Neuronal stem cell (in vitro differentiated cells): ENCODE measurements at regions not wholly inside any gene's neighbourhood (a gene's known extent, or its start where the extent isn't known, plus 50 kb on each side); places are given as distances from the start of the nearest gene placed in this dataset.

Source experiments
- DNase-seq: peaks from one replicate; pipeline ENCODE4 v3.0.0-alpha.2; 2013; ENCODE audit warnings: low spot score
- H2AFZ ChIP-seq: one replicate; pipeline ENCODE4 v1.6.1; 2013; ENCODE audit warnings: mild to moderate bottlenecking, low read length, inconsistent platforms
- H2AK5ac ChIP-seq: 2 replicates; pipeline ENCODE4 v1.6.1; 2013; ENCODE audit warnings: low read depth, mild to moderate bottlenecking, inconsistent platforms, low read length, moderate library complexity, mixed read lengths
- H2BK120ac ChIP-seq: 2 replicates; pipeline ENCODE4 v1.6.1; 2013; ENCODE audit warnings: low read depth, mild to moderate bottlenecking, inconsistent platforms, low read length, moderate library complexity, mixed read lengths
- H2BK12ac ChIP-seq: one replicate; pipeline ENCODE4 v1.6.1; 2013; ENCODE audit warnings: low read length, inconsistent platforms
- H2BK15ac ChIP-seq: 2 replicates; pipeline ENCODE4 v1.6.1; 2013; ENCODE audit warnings: mild to moderate bottlenecking, low read length, inconsistent platforms, mixed read lengths
- H2BK5ac ChIP-seq: one replicate; pipeline ENCODE4 v1.6.1; 2013; ENCODE audit warnings: inconsistent platforms, mild to moderate bottlenecking, low read length, moderate library complexity
- H3K14ac ChIP-seq: one replicate; pipeline ENCODE4 v1.6.1; 2013; ENCODE audit warnings: low read length, inconsistent platforms
- H3K18ac ChIP-seq: 2 replicates; pipeline ENCODE4 v1.6.1; 2013; ENCODE audit warnings: low read length, inconsistent platforms
- H3K23ac ChIP-seq: 2 replicates; pipeline ENCODE4 v1.6.1; 2013; ENCODE audit warnings: low read depth, mild to moderate bottlenecking, mixed read lengths, low read length, inconsistent platforms; ENCODE audit not compliant: poor library complexity
- H3K27ac ChIP-seq: replicated peaks from 3 replicates; pipeline ENCODE4 v1.5.1; 2013; ENCODE audit warnings: low read length, inconsistent platforms
- H3K27me3 ChIP-seq, 3 experiments: 2 replicates each; pipeline ENCODE4 v1.6.1; 2013; ENCODE audit warnings: low read length in 3 of 3, mild to moderate bottlenecking in 2 of 3, inconsistent platforms in 1 of 3, low read depth in 1 of 3, mixed read lengths in 1 of 3, moderate library complexity in 1 of 3; ENCODE audit not compliant: control insufficient read depth in 3 of 3, insufficient read depth in 3 of 3
- H3K36me3 ChIP-seq, 2 donors: replicated peaks in 1 of 2; 2 replicates each; pipeline ENCODE4 v1.6.1; 2013; ENCODE audit warnings: low read length in 2 of 2; ENCODE audit not compliant: control insufficient read depth in 2 of 2, insufficient read depth in 2 of 2
- H3K4ac ChIP-seq: 2 replicates; pipeline ENCODE4 v1.6.1; 2013; ENCODE audit warnings: inconsistent platforms, mild to moderate bottlenecking, low read length, moderate library complexity
- H3K4me1 ChIP-seq, 2 donors: 1 replicate in 1 of 2; 2 replicates in 1 of 2; pipeline ENCODE4 v1.6.1; 2013; ENCODE audit warnings: low read length in 2 of 2, low read depth in 1 of 2; ENCODE audit not compliant: control insufficient read depth in 2 of 2, insufficient read depth in 1 of 2
- H3K4me2 ChIP-seq: one replicate; pipeline ENCODE4 v1.6.1; 2013; ENCODE audit warnings: mild to moderate bottlenecking, low read length, inconsistent platforms; ENCODE audit not compliant: insufficient read depth, poor library complexity, severe bottlenecking
- H3K4me3 ChIP-seq, 2 donors: 2 replicates each; pipeline ENCODE4 v1.5.1; 2013; ENCODE audit warnings: low read length in 2 of 2, mild to moderate bottlenecking in 2 of 2, inconsistent platforms in 1 of 2, moderate library complexity in 1 of 2
- H3K79me1 ChIP-seq: one replicate; pipeline ENCODE4 v1.6.1; 2013; ENCODE audit warnings: low read depth, mild to moderate bottlenecking, inconsistent platforms, low read length, moderate library complexity
- H3K9ac ChIP-seq: one replicate; pipeline ENCODE4 v1.6.1; 2013; ENCODE audit warnings: mild to moderate bottlenecking, low read depth, low read length, inconsistent platforms; ENCODE audit not compliant: poor library complexity
- H3K9me3 ChIP-seq, 2 donors: replicated peaks in 1 of 2; 2 replicates each; pipeline versions ENCODE3 to v1.6.1; 2013; ENCODE audit warnings: low read length in 2 of 2, mild to moderate bottlenecking in 2 of 2, inconsistent platforms in 1 of 2, low read depth in 1 of 2, mixed read lengths in 1 of 2, moderate library complexity in 1 of 2; ENCODE audit not compliant: control insufficient read depth in 2 of 2, insufficient read depth in 1 of 2
- H4K8ac ChIP-seq: one replicate; pipeline ENCODE4 v1.6.1; 2013; ENCODE audit warnings: low read depth, mild to moderate bottlenecking, inconsistent platforms, low read length, moderate library complexity
- H4K91ac ChIP-seq: one replicate; pipeline ENCODE4 v1.6.1; 2013; ENCODE audit warnings: low read length, low read depth, mild to moderate bottlenecking, inconsistent platforms; ENCODE audit not compliant: poor library complexity
- WGBS, 2 donors: extraction: QIAGEN DNeasy Blood & Tissue Kit; methylation state at CpG; one replicate each; pipeline ENCODE4 v1.1.7; 2013; ENCODE audit warnings: missing lambda C conversion rate in 2 of 2, mixed read lengths in 1 of 2; ENCODE audit not compliant: insufficient read length in 2 of 2, insufficient replicate concordance in 1 of 2; ENCODE audit errors: extremely low coverage in 2 of 2; 5-methylcytosine and 5-hydroxymethylcytosine counted together

- no peak overlapping the region for H3K4me2 ChIP-seq
- peaks cover 0 to 3% (median 0%) of the 10 kb centered on the region in 3 experiments for H3K27me3 ChIP-seq
- H2BK120ac ChIP-seq, result no peak overlapping the region
- no peak overlapping the region for H4K8ac ChIP-seq
- no peak overlapping the region for H4K91ac ChIP-seq
- H3K9ac ChIP-seq, result no peak overlapping the region
- no peaks in the 10 kb centered on the region for H3K79me1 ChIP-seq
- no peak overlapping the region for H2BK15ac ChIP-seq
- no peaks in the 10 kb centered on the region for H3K36me3 ChIP-seq
- H2AFZ ChIP-seq, result no peak overlapping the region
- no peak overlapping the region for H3K27ac ChIP-seq
- H3K18ac ChIP-seq, result no peak overlapping the region
- no peak overlapping the region for H3K4ac ChIP-seq
- H2BK5ac ChIP-seq, result no peak overlapping the region
- no peaks in the 10 kb centered on the region for H3K4me1 ChIP-seq
- H3K4me3 ChIP-seq, result no peak overlapping the region
- H3K23ac ChIP-seq, result no peak overlapping the region
- WGBS, 2 donors, result no CpG with 5 or more reads among the region's 3 CpGs
- no peak for DNase-seq
- no peak overlapping the region for H2BK12ac ChIP-seq
- H3K9me3 ChIP-seq, result no peaks in the 10 kb centered on the region
- H3K14ac ChIP-seq, result no peak overlapping the region
- no peak overlapping the region for H2AK5ac ChIP-seq
Observed at GRCh38 chr2:104975371-104975770, 62.5 kb upstream of the MRPS9 start.

- H2BK15ac ChIP-seq, result no peak overlapping the region
- no peaks in the 10 kb centered on the region for H3K36me3 ChIP-seq
- no peak overlapping the region for H3K14ac ChIP-seq
Observed at GRCh38 chr2:104975851-104976250, 62.0 kb upstream of the MRPS9 start.

GRCh38 chr2:104976603-104977120 is 61.2 kb upstream of the MRPS9 start:
- H3K18ac ChIP-seq, result peak overlapping the region; percentile 22
- peaks cover 0 to 5% (median 0%) of the 10 kb centered on the region in 3 experiments for H3K27me3 ChIP-seq
- H3K4me2 ChIP-seq, result no peak overlapping the region
- WGBS, 2 donors, result no CpG with 5 or more reads among the region's 4 CpGs
- no peak overlapping the region for H3K4me3 ChIP-seq
- H2BK15ac ChIP-seq, result no peak overlapping the region
- no peak overlapping the region for H3K14ac ChIP-seq
- no peak for DNase-seq
- H3K23ac ChIP-seq, result no peak overlapping the region
- H4K8ac ChIP-seq, result no peak overlapping the region
- no peak overlapping the region for H3K27ac ChIP-seq
- H4K91ac ChIP-seq, result no peak overlapping the region
- no peak overlapping the region for H2AK5ac ChIP-seq
- H2BK120ac ChIP-seq, result no peak overlapping the region
- no peak overlapping the region for H3K4ac ChIP-seq
- no peaks in the 10 kb centered on the region for H3K36me3 ChIP-seq
- H2BK5ac ChIP-seq, result no peak overlapping the region
- H3K4me1 ChIP-seq, result no peaks in the 10 kb centered on the region
- peak overlapping the region; percentile 71 for H2AFZ ChIP-seq
- H2BK12ac ChIP-seq, result no peak overlapping the region
- no peaks in the 10 kb centered on the region for H3K9me3 ChIP-seq
- H3K9ac ChIP-seq, result no peak overlapping the region
- H3K79me1 ChIP-seq, result no peaks in the 10 kb centered on the region

More at GRCh38 chr2:104975851-104976250, 62.0 kb upstream of the MRPS9 start:
- Histone ChIP-seq H2AFZ (no peak overlapping the region), H3K4me2 (no peak overlapping the region), H4K91ac (no peak overlapping the region), H3K4me1 (no peaks in the 10 kb centered on the region), H3K4ac (no peak overlapping the region), H3K79me1 (no peaks in the 10 kb centered on the region), H3K23ac (no peak overlapping the region), H3K9ac (no peak overlapping the region), H3K27me3 (peaks cover 0 to 1% (median 0%) of the 10 kb centered on the region in 3 experiments), H2BK12ac (no peak overlapping the region), H2AK5ac (no peak overlapping the region), H2BK5ac (no peak overlapping the region), H3K4me3 (no peak overlapping the region), H4K8ac (no peak overlapping the region), H3K27ac (no peak overlapping the region), H2BK120ac (no peak overlapping the region), H3K18ac (no peak overlapping the region), H3K9me3 (no peaks in the 10 kb centered on the region)
- no peak for DNase-seq
- WGBS, 2 donors, result no CpG with 5 or more reads among the region's 3 CpGs

DNA sequence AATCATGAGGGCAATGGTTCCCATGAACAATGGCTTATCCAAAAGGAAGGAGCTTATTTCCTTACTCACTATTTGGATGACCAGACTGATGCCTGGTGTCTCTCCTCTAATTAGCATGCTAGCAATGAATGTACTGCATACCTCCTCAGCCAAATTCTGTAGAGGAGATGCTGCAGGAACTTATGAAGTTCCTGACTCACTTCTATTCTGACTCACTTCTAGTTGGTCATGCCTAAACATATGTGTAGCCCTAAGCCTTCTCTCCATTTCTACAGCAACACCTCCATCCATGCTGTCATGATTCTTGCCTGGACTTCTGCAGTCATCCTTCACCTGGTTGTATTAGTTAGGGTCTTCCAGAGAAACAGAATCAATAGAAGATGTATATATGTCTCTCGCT is 59.9 kb upstream of the MRPS9 start:
- Histone ChIP-seq H3K27ac (no peak overlapping the region), H2BK120ac (no peak overlapping the region), H3K79me1 (no peaks in the 10 kb centered on the region), H2BK15ac (no peak overlapping the region), H2AFZ (no peak overlapping the region), H3K9me3 (no peaks in the 10 kb centered on the region), H3K18ac (no peak overlapping the region), H3K4me3 (no peak overlapping the region), H3K23ac (no peak overlapping the region), H3K27me3 (peaks cover 0 to 6% (median 0%) of the 10 kb centered on the region in 3 experiments), H3K4me1 (no peaks in the 10 kb centered on the region), H4K91ac (no peak overlapping the region), H2BK5ac (no peak overlapping the region), H3K36me3 (no peaks in the 10 kb centered on the region), H3K4ac (no peak overlapping the region), H2AK5ac (no peak overlapping the region), H3K4me2 (no peak overlapping the region), H2BK12ac (no peak overlapping the region), H3K14ac (no peak overlapping the region), H3K9ac (no peak overlapping the region), H4K8ac (no peak overlapping the region)
- WGBS, 2 donors, result no CpG with 5 or more reads among the region's 1 CpG
- DNase-seq, result no peak
